HG03469 (cell line): ENCODE measurements at regions not wholly inside any gene's neighbourhood (a gene's known extent, or its start where the extent isn't known, plus 50 kb on each side); places are given as distances from the start of the nearest gene placed in this dataset.
"Not testable (repeated sequence)": the region's sequence is repeated elsewhere in the genome, so short reads cannot be mapped to it uniquely, and the experiment has no call there.

Source experiments
- ATAC-seq: cut with Tn5 transposase; IDR thresholded peaks from one replicate; pipeline ENCODE4 v1.9.1; 2021; ENCODE audit warnings: mild to moderate bottlenecking, moderate library complexity, moderate number of reproducible peaks; ENCODE audit not compliant: unreplicated experiment

GRCh38 chr15:79538527-79538926 lies 106.4 kb downstream of the MINAR1 start:
- no peak for ATAC-seq

GRCh38 chr15:79539401-79539800 lies 107.3 kb downstream of the MINAR1 start:
- no peak for ATAC-seq

GRCh38 chr15:79540551-79540950 lies 108.4 kb downstream of the MINAR1 start:
- no peak for ATAC-seq

- ATAC-seq = no peak
These were observed 109.1 kb downstream of the MINAR1 start for GRCh38 chr15:79541196-79541595.

- no peak for ATAC-seq
These were observed 111.0 kb downstream of the MINAR1 start for GRCh38 chr15:79543097-79543496.

GRCh38 chr15:79549196-79549595 lies 117.1 kb downstream of the MINAR1 start:
- no peak for ATAC-seq

GRCh38 chr15:79560384-79560783 lies 128.2 kb downstream of the MINAR1 start:
- no peak for ATAC-seq

- no peak for ATAC-seq
These were observed 129.8 kb downstream of the MINAR1 start for GRCh38 chr15:79561982-79562381.

- ATAC-seq = no peak
These were observed 130.3 kb downstream of the MINAR1 start for GRCh38 chr15:79562403-79562815.

GRCh38 chr15:79562899-79563298 lies 130.8 kb downstream of the MINAR1 start:
- ATAC-seq = no peak

GRCh38 chr15:79570004-79570403 lies 137.9 kb downstream of the MINAR1 start:
- ATAC-seq = no peak

- ATAC-seq = no peak
These were observed 140.7 kb downstream of the MINAR1 start for GRCh38 chr15:79572691-79573404.

GRCh38 chr15:79574431-79575273 lies 142.5 kb downstream of the MINAR1 start:
- ATAC-seq = not testable (repeated sequence)

GRCh38 chr15:79582650-79583049 lies 150.5 kb downstream of the MINAR1 start:
- no peak for ATAC-seq

GRCh38 chr15:79592126-79592525 lies 160.0 kb downstream of the MINAR1 start:
- no peak for ATAC-seq

- ATAC-seq = no peak
These were observed 161.2 kb downstream of the MINAR1 start for GRCh38 chr15:79593119-79593869.

GRCh38 chr15:79595306-79595705 lies 163.2 kb downstream of the MINAR1 start:
- ATAC-seq = no peak

GRCh38 chr15:79595995-79596622 lies 164.0 kb downstream of the MINAR1 start:
- ATAC-seq = peak; percentile 91

GRCh38 chr15:79598639-79599038 lies 166.5 kb downstream of the MINAR1 start:
- ATAC-seq = no peak

- ATAC-seq = no peak
These were observed 169.4 kb downstream of the MINAR1 start for GRCh38 chr15:79601405-79602086.
